HG02678 (cell line): ENCODE measurements at regions not wholly inside any gene's neighbourhood (a gene's known extent, or its start where the extent isn't known, plus 50 kb on each side); places are given as distances from the start of the nearest gene placed in this dataset.

Experiments used
- ATAC-seq: cut with Tn5 transposase; IDR thresholded peaks from one replicate; pipeline ENCODE4 v1.9.1; 2021; ENCODE audit warnings: mild to moderate bottlenecking, moderate library complexity; ENCODE audit not compliant: unreplicated experiment

GRCh38 chr18:76255070-76255683 is 239.9 kb downstream of the ZNF516 start:
- ATAC-seq = no peak

DNA sequence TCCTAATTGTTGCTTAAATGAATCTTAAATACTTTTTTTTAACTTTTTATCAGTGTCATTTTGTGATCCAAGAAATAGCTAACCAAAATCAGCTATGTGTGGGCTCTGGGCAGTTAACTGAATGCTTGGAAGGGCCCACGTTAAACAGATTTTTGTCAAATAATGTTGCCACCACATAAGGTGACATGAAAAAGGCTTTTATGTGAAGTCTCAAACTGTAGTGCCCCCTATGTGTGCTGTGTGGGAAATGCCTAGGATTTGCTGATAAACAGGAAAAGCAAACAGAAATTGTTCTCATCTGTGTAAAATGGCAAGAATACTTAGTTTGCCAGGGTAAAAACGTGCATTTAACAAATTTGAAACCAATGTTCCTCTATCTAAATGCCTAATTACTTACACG is 242.2 kb downstream of the ZNF516 start:
- no peak for ATAC-seq

DNA sequence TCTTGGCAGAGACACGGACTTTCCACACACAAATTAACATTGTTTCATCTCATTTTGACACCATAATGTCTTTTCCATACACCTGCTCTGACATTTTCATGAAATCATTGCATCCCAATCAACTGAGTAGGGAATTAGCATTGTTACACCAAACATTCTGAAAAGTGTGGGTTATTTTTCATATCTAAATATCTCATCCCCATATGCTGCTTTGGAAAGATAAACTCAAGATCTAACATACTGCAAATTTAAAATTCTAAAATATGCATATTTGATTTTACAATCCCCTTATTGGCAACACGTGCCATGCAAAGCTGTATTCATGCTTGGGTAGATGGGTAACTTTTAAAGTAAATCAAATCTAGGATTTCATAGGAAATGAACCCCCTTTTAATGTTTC is 242.9 kb downstream of the ZNF516 start:
- no peak for ATAC-seq

DNA sequence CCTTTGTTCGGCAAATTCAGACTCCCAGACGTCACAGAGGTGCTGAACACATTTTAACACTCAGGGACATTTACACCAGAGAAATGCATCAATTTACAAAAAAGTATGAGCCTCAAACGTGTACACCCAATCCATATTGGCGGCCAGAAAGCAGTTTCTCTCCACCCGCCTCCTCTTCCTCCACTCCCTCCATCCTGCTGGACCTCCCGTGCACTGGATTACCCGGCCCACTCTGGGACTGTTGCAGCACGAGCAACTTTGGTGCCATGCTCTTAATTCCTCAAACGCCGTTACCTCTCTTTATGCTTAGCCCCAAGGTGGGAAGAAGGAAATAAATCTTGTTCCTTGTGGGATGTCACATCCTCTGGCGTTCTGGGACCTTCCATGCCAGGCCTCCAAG is 243.4 kb downstream of the ZNF516 start:
- ATAC-seq = no peak

DNA sequence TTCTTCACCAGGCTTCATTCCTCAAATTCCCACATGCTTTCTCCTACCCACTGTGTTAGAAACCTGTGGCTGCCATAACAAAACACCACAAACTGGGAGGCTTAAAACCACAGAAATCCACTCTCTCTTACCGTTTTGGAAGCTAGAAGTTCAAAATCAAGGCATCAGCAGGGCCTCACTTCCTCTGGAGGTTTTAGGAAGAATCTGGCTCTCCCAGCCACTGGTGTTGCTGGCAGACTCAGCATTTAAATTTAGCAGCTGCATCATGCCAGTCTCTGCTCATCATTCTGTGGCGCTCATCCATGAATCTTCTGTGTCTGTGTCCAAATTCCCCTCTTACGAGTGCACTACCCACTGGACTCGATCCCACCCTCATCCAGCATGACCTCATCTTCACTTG is 248.5 kb downstream of the ZNF516 start:
- ATAC-seq = no peak

GRCh38 chr18:76234676-76235060 is 260.4 kb downstream of the ZNF516 start:
- ATAC-seq = no peak

- ATAC-seq = no peak
These were observed 261.0 kb downstream of the ZNF516 start for GRCh38 chr18:76233876-76234675.

GRCh38 chr18:76233406-76233805 is 261.6 kb downstream of the ZNF516 start:
- no peak for ATAC-seq

- no peak for ATAC-seq
These were observed 262.3 kb downstream of the ZNF516 start for GRCh38 chr18:76232779-76233178.

DNA sequence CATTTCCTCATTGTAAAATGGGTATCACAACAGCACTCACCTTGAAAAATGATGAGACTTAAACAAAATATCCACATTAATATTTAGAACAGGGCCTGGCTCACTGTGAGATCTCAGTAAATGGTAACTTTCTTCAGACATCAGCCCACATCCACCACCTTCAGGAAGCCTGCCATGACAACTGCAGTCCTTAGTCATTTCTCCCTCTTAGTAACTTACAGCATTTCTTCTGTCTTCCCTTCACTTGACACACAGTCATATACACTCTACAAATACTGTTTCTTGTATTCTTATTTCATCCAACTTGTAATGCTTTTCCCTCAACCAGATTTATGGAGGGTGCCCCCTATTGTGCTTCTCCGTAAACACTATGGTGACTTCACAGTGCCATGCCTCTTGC is 263.0 kb downstream of the ZNF516 start:
- no peak for ATAC-seq

DNA sequence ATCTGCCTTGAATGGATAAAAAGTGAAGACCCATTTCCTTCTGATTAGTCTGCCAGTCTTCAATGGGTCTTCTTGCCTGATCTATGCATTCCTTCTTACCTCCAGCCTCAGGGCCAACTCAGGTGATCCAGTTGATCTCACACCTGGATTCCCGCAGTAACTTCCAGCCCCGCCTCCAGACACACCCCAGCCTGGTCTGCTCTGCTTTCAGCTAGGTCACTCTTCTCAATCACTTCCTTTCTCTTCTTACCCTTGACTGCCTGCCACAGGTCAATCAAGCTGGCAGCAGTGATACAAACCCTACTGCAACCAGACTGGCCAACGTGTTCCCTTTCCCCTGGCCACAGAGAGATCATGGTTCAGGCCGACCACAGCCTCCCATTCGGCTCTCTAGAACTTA is 263.6 kb downstream of the ZNF516 start:
- no peak for ATAC-seq

- no peak for ATAC-seq
These were observed 264.3 kb downstream of the ZNF516 start for GRCh38 chr18:76230791-76231190.

- ATAC-seq = no peak
These were observed 266.3 kb downstream of the ZNF516 start for GRCh38 chr18:76228716-76229115.

DNA sequence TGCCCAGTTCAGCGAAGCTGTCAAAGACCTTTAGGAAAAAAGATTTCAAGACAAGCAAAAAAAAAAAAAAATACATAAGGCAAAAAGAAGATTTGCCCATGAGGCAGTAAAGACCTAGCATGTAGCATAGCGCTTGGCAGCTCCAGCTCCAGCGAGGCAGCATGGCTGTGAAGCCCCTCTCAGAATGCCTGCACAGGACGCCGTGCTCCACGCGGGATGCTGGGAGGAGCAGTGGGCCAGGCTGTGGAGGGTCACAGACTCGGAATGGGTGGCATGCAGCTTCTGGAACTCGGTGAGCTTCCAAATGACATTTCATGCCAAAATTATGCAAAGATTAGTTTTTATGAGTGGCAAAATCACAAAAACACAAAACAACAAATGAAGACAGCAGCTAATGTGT is 267.3 kb downstream of the ZNF516 start:
- no peak for ATAC-seq

DNA sequence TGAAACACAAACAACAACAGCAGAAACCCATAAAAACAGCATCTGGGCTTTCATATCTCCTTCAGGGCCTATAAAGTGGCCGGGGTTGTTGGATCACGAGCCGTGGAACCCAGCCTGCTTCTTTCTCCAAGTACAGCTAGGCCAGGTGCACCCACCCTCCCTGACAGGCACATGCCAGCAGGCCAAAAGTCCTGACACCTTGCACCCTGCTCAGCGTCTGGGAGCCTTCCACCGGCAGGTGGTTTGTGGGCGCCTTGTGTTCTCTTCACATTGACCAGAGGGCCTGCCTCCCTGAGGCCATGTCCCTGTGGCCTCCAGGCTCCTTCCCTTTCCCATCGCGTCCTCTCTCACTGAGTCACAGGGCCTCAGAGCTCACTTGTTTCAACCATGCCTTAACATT is 271.6 kb downstream of the ZNF516 start:
- no peak for ATAC-seq

DNA sequence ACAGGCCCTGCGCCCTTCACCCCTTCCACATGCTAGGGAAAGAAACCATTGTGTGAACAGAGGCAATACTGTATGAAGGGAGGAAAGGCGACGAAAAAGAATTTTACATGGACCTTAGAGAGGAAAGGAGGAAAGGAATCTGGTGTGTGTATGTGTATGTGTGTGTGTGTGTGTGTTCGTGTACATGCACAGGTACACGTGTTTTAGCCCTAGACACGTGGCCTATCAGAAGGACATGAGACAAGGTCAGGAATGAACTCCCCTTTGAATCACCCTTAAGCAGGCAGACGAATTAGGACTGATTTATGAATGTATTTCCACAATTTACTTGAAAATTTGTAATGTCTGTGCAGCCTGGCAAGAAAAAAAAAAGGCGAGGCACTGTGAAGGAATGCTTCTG is 276.0 kb downstream of the ZNF516 start:
- no peak for ATAC-seq

DNA sequence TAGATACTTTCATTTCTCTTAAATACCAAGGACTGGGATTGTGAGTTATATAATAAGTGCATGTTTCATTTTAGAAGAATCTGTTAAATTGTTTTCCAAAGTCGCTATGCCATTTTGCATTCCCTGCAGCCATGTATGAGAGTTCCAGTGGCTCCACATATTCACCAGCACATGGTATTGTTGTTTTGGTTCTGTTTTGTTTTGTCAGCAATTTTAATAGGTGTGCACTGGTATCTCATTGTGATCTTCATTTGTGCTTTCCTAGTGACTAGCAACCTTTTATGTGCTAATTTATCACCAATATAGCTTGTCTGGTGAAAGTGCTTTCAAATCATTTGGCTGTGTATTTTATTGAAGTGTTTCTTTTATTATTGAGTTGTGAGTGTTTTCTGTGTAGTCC is 278.9 kb downstream of the ZNF516 start:
- no peak for ATAC-seq

DNA sequence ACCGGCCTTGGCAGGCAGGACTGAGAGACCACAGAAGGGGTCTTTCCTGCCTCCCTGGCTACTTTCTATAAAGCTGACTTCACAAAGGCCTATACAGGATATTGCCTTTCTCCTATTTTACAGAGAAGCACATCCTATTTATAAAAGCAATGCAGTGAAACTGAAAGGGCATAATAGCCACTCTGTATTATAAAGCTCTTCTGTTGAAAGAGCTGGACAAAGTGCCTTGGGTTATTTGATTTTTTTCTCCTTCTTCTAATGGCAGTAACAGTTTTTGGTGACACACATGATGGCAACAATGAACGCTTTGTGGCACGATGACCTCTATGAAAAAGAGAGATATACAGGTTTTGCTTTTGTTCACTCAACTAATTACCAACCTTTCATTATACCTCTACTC is 281.1 kb downstream of the ZNF516 start:
- ATAC-seq = no peak

GRCh38 chr18:76212960-76213359 is 282.1 kb downstream of the ZNF516 start:
- ATAC-seq = no peak

- ATAC-seq = no peak
These were observed 285.4 kb downstream of the ZNF516 start for GRCh38 chr18:76209597-76209996.

DNA sequence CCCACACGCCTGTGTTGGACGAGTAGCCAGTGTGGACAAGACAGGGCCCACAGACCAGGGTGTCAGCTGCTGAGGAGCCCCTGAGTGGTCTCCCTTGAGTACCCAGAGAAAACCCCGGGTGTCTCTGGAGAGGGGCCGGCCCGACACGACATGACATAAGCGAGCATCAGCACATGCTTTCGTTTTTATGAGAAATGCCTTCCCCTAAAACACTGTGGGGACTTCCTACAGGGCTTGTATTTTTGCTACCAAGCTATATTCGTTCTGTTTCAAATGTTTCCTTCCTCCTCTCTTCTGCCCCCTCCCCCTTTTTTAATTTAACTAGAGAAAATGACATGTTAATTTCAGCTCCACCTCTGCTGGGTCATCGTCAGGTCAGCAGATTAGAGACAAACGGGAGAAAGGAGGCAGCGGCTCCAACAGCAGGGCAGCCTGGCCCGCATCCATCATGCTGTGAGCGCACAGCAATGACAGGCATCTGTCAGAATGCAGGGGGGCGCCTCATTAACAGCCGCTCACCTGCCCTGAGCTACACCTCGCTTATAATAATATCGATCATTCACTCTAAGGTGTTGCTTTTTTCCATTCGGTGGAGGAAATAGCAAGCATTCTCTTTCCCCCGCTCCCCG is 286.2 kb downstream of the ZNF516 start:
- ATAC-seq = no peak

DNA sequence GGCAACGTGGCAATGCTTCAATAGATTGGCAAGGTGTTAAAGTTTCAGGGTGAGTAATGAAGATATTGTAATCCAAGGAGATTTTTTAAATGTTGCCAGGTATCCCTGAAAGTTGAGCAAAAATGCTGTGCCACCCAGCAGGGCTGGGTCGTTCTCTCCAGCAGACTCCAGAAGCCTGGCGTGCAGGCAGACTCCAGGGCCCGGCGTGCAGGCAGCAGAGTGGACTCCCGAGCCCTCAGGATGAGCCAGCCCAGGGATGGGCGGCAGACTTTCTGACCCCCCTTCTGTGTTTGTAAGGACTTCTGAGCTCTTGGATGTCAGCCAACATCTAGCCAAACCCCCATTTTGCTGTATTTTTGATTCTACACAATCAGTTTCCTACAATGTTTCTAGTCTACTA is 289.1 kb downstream of the ZNF516 start:
- no peak for ATAC-seq
